ENCODE measurements at regions not wholly inside any gene's neighbourhood (a gene's known extent, or its start where the extent isn't known, plus 50 kb on each side); places are given as distances from the start of the nearest gene placed in this dataset.

- TF ChIP-seq CTCF (IDR thresholded peaks at IDR 0.05) (no peak), POLR2A (IDR thresholded peaks at IDR 0.05) (no peak)
These were observed 473.7 kb upstream of the SYT1 start for GRCh38 chr12:78390920-78391319.
